MCF 10A (cell line): ENCODE measurements at regions not wholly inside any gene's neighbourhood (a gene's known extent, or its start where the extent isn't known, plus 50 kb on each side); places are given as distances from the start of the nearest gene placed in this dataset.

Source experiments
- BruUV-seq: library from RNA; stranded (reverse); fragments of 400-500 nt; replicated peaks from 2 replicates; lab custom pipeline; 2021; lab: Mats Ljungman, UMichigan
- CTCF ChIA-PET: fragments of 300-600 bp; sonication (Branson Sonifier 250); formaldehyde crosslinking; extraction: SDS; loops from one replicate; lab custom pipeline; 2021; ENCODE audit warnings: antibody characterized with exemption, inconsistent platforms; lab: Yijun Ruan, JAX
- POLR2A ChIA-PET: fragments of 300-600, 350-650 bp; sonication (Branson Sonifier 250); formaldehyde crosslinking; extraction: SDS; loops from one replicate; lab custom pipeline; 2020; ENCODE audit warnings: antibody characterized with exemption, inconsistent platforms; lab: Yijun Ruan, JAX
- DNase-seq: peaks from one replicate; pipeline ENCODE4 v3.0.0-alpha.2; 2018; ENCODE audit not compliant: unreplicated experiment
- H3K27ac Mint-ChIP-seq: one replicate; pipeline ENCODE4 v1.8.0; 2022; ENCODE audit warnings: mild to moderate bottlenecking, low read depth, mixed read lengths; ENCODE audit not compliant: unreplicated experiment
- H3K27me3 Mint-ChIP-seq: one replicate; pipeline ENCODE4 v1.8.0; 2022; ENCODE audit warnings: mixed read lengths; ENCODE audit not compliant: insufficient read depth, unreplicated experiment
- H3K36me3 Mint-ChIP-seq: one replicate; pipeline ENCODE4 v1.8.0; 2022; ENCODE audit warnings: mild to moderate bottlenecking, moderate library complexity, mixed read lengths; ENCODE audit not compliant: insufficient read depth, unreplicated experiment
- H3K4me1 Mint-ChIP-seq: one replicate; pipeline ENCODE4 v1.8.0; 2022; ENCODE audit warnings: mixed read lengths; ENCODE audit not compliant: insufficient read depth, unreplicated experiment
- H3K4me3 Mint-ChIP-seq: one replicate; pipeline ENCODE4 v1.8.0; 2022; ENCODE audit warnings: mild to moderate bottlenecking, moderate library complexity, mixed read lengths; ENCODE audit not compliant: unreplicated experiment
- H3K9me3 Mint-ChIP-seq: one replicate; pipeline ENCODE4 v1.8.0; 2022; ENCODE audit warnings: mixed read lengths; ENCODE audit not compliant: unreplicated experiment
- CTCF ChIP-seq: fragments of 200-600 bp; IDR thresholded peaks from one replicate; pipeline ENCODE4 v1.8.0; 2022; ENCODE audit warnings: antibody characterized with exemption, mild to moderate bottlenecking; ENCODE audit not compliant: unreplicated experiment
- intact Hi-C: fragments of 100-400 bp; cut with micrococcal nuclease; formaldehyde crosslinking; loops from 2 replicates; pipeline ENCODE4 v1.14.1; 2022

GRCh38 chr2:164143183-164143930, 407.5 kb upstream of the FIGN start:
- CTCF ChIA-PET, result interaction anchor here (0.6 to 1.5 kb wide), 4 partner anchors 10 to 960 kb away, joined by 3 to 4 read pairs (median 3); no protein-coding TSS in a partner anchor
- POLR2A ChIA-PET, result no interaction called here
- no TSS peak for BruUV-seq
- Mint-ChIP-seq H3K9me3 (no peaks in the 10 kb centered on the region), H3K4me3 (no peak overlapping the region), H3K36me3 (no peaks in the 10 kb centered on the region), H3K27ac (no peak overlapping the region), H3K27me3 (no peaks in the 10 kb centered on the region), H3K4me1 (peaks cover 15% of the 10 kb centered on the region)
- intact Hi-C loops, result no loop called here
- TF ChIP-seq CTCF, result no peak
- no peak for DNase-seq

GRCh38 chr2:164142755-164143154, 406.9 kb upstream of the FIGN start:
- ChIA-PET POLR2A (no interaction called here), CTCF (interaction anchor here (0.6 kb wide), 1 partner anchor 270 kb away, joined by 3 read pairs; no protein-coding TSS in a partner anchor)
- no peak for TF ChIP-seq CTCF
- no peak for DNase-seq
- peaks cover 15% of the 10 kb centered on the region for H3K4me1 Mint-ChIP-seq
- BruUV-seq, result no TSS peak
- intact Hi-C loops, result no loop called here
- no peak overlapping the region for H3K27ac Mint-ChIP-seq
- no peaks in the 10 kb centered on the region for H3K36me3 Mint-ChIP-seq
- no peaks in the 10 kb centered on the region for H3K27me3 Mint-ChIP-seq
- no peak overlapping the region for H3K4me3 Mint-ChIP-seq
- H3K9me3 Mint-ChIP-seq, result no peaks in the 10 kb centered on the region

GRCh38 chr2:164141271-164141670, 405.5 kb upstream of the FIGN start:
- no peak for DNase-seq
- H3K4me3 Mint-ChIP-seq, result no peak overlapping the region
- H3K4me1 Mint-ChIP-seq, result peaks cover 15% of the 10 kb centered on the region
- intact Hi-C loops, result no loop called here
- no peak for TF ChIP-seq CTCF
- H3K27me3 Mint-ChIP-seq, result no peaks in the 10 kb centered on the region
- H3K36me3 Mint-ChIP-seq, result no peaks in the 10 kb centered on the region
- ChIA-PET POLR2A (no interaction called here), CTCF (interaction anchor here (0.7 kb wide), 1 partner anchor 1824 kb away, joined by 5 read pairs; no protein-coding TSS in a partner anchor)
- H3K9me3 Mint-ChIP-seq, result no peaks in the 10 kb centered on the region
- H3K27ac Mint-ChIP-seq, result no peak overlapping the region
- no TSS peak for BruUV-seq

- DNase-seq, result no peak
- Mint-ChIP-seq H3K36me3 (no peaks in the 10 kb centered on the region), H3K9me3 (no peaks in the 10 kb centered on the region), H3K4me3 (no peak overlapping the region), H3K4me1 (no peaks in the 10 kb centered on the region), H3K27ac (no peak overlapping the region), H3K27me3 (no peaks in the 10 kb centered on the region)
- ChIA-PET POLR2A (no interaction called here), CTCF (no interaction called here)
- TF ChIP-seq CTCF, result no peak
- intact Hi-C loops, result no loop called here
- BruUV-seq, result no TSS peak
Observed at GRCh38 chr2:164138750-164139149, 402.9 kb upstream of the FIGN start.
